Nephron (organoid): ENCODE measurements at regions not wholly inside any gene's neighbourhood (a gene's known extent, or its start where the extent isn't known, plus 50 kb on each side); places are given as distances from the start of the nearest gene placed in this dataset.

ENCODE experiments used
- H3K27ac Mint-ChIP-seq, 3 experiments: 2 replicates each; pipeline ENCODE4 v1.8.0; 2020; ENCODE audit warnings: mixed read lengths in 3 of 3, mild to moderate bottlenecking in 2 of 3, moderate library complexity in 1 of 3
- H3K27me3 Mint-ChIP-seq: 2 replicates; pipeline ENCODE4 v1.8.0; 2021; ENCODE audit warnings: low read depth, mild to moderate bottlenecking, moderate library complexity, mixed read lengths
- H3K36me3 Mint-ChIP-seq: 2 replicates; pipeline ENCODE4 v1.8.0; 2020; ENCODE audit warnings: low read depth, mixed read lengths
- H3K4me1 Mint-ChIP-seq: 2 replicates; pipeline ENCODE4 v1.8.0; 2020; ENCODE audit warnings: mixed read lengths
- H3K4me3 Mint-ChIP-seq, 3 experiments: 2 replicates each; pipeline ENCODE4 v1.8.0; 2020; ENCODE audit warnings: mild to moderate bottlenecking in 3 of 3, mixed read lengths in 3 of 3, moderate library complexity in 2 of 3
- H3K9me3 Mint-ChIP-seq: 2 replicates; pipeline ENCODE4 v1.8.0; 2020; ENCODE audit warnings: mixed read lengths
- CTCF ChIP-seq, 3 experiments: fragments of 200-600 bp; sonication (generic); IDR thresholded peaks; one replicate each; pipeline ENCODE4 v1.5.0; 2021; ENCODE audit warnings: antibody characterized with exemption in 3 of 3; ENCODE audit not compliant: unreplicated experiment in 3 of 3

DNA sequence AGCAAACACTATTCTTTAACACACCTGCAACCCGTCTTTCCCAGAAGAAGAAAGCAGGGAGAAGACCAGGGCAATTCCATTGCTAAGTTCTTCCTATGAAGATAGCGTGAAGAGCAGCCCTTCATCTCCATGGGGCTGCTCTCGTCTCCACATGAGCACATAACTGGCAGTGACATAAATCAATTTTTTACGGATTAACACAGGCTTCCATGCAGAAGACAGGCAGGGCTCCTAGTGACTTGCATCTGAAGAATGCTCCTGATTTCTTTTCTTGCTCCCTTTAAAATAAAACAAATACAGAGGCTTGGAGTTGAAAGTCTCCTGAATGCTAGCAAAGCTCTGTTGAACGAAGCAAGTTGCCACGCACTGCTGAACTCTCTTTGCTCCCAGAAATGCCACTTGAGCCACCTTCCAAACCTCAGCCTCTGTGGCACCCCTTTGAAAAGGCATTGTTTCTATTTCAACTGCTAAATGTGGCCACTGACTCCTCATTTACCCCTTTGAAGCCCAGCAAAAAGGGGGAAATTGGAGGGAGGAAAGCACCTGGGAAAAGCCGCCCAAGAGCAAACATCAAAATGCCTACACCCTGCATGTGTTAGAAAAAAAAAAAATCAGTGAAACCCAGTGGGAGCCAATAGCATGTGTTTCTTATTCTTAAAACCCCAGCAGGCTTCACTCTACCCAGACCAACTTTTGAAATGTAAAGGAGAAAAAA, 383.7 kb downstream of the IDS start:
- H3K4me1 Mint-ChIP-seq, result no peaks in the 10 kb centered on the region
- TF ChIP-seq CTCF (IDR thresholded peaks at IDR 0.05; ENCODE audit: unreplicated experiment in 3 of 3), result no peak

DNA sequence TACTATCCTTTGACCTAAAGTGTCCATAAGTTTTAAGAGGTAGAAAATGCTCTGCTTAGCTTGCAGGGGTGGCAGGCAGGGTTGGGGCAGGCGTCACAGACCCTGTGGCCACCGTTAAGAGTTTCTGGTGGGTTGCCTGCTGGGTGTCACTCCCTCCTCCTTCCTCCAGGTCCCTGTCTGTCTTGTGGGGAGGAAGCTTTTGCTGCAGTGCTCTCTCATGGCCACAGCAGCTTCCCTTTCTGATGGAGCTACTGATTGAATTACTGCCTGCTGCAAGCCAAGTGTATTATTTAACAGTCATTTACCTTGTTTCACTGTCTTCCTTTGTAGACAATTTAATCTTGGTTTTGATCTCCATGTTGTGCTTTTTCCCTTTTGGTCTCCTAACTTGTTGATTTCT, 384.6 kb downstream of the IDS start:
- no peak for TF ChIP-seq CTCF (IDR thresholded peaks at IDR 0.05; ENCODE audit: unreplicated experiment in 3 of 3)
- Mint-ChIP-seq H3K9me3 (peaks cover 6% of the 10 kb centered on the region), H3K36me3 (no peaks in the 10 kb centered on the region), H3K27ac (no peak overlapping the region), H3K27me3 (no peaks in the 10 kb centered on the region), H3K4me1 (no peaks in the 10 kb centered on the region), H3K4me3 (no peak overlapping the region)

More for the DNA sequence above, 383.7 kb downstream of the IDS start:
- Mint-ChIP-seq H3K27me3 (no peaks in the 10 kb centered on the region), H3K36me3 (no peaks in the 10 kb centered on the region), H3K27ac (no peak overlapping the region), H3K4me3 (no peak overlapping the region), H3K9me3 (peaks cover 6% of the 10 kb centered on the region)

DNA sequence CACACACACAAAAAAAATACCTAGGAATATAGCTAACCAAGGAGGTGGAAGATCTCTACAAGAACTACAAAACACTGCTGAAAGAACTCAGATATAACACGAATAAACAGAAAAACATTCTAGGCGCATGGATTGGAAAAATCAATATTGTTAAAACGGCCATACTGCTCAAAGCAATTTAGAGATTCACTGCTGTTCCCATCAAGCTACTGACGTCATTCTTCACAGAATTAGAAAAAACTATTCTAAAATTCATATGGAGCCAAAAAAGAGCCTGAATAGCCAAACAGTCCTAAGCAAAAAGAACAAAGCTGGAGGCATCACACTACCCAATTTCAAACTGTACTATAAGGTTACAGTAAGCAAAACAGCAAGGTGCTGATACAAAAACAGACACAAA, 390.2 kb downstream of the IDS start:
- H3K27me3 Mint-ChIP-seq, result no peaks in the 10 kb centered on the region
- H3K36me3 Mint-ChIP-seq, result no peaks in the 10 kb centered on the region
- peaks cover 26% of the 10 kb centered on the region for H3K9me3 Mint-ChIP-seq
- H3K4me3 Mint-ChIP-seq, result no peak overlapping the region
- no peak overlapping the region for H3K27ac Mint-ChIP-seq
- no peaks in the 10 kb centered on the region for H3K4me1 Mint-ChIP-seq
- no peak for TF ChIP-seq CTCF (IDR thresholded peaks at IDR 0.05; ENCODE audit: unreplicated experiment in 3 of 3)

- Mint-ChIP-seq H3K9me3 (peaks cover 34% of the 10 kb centered on the region), H3K4me3 (no peak overlapping the region), H3K36me3 (peaks cover 3% of the 10 kb centered on the region), H3K27ac (no peak overlapping the region), H3K27me3 (no peaks in the 10 kb centered on the region), H3K4me1 (no peaks in the 10 kb centered on the region)
- no peak for TF ChIP-seq CTCF (IDR thresholded peaks at IDR 0.05; ENCODE audit: unreplicated experiment in 3 of 3)
Measured at GRCh38 chrX:149114001-149114400, 391.1 kb downstream of the IDS start.

DNA sequence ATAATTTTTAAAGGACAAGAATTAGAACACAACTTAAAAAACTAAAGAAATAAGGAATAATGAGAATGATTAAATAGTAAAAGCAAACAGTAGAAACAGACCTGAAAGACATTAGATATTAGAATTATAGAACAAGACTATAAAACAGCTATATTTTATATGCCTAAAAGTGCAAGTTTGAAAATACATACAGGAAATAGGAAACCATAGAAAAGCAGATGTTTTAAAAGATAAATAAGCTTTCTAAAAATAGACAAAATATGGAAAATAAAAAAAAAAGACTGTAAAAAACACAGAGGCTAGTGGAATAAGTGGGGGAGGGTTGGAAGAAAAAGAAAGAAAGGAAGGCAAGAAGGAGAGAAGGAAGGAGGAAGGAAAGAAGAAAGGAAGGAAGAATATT, 407.3 kb downstream of the IDS start:
- peaks cover 4% of the 10 kb centered on the region for H3K4me1 Mint-ChIP-seq
- H3K9me3 Mint-ChIP-seq, result peaks cover 3% of the 10 kb centered on the region
- no peak for TF ChIP-seq CTCF (IDR thresholded peaks at IDR 0.05; ENCODE audit: unreplicated experiment in 3 of 3)
- H3K4me3 Mint-ChIP-seq, result no peak overlapping the region
- no peak overlapping the region for H3K27ac Mint-ChIP-seq
- no peaks in the 10 kb centered on the region for H3K36me3 Mint-ChIP-seq
- no peaks in the 10 kb centered on the region for H3K27me3 Mint-ChIP-seq

DNA sequence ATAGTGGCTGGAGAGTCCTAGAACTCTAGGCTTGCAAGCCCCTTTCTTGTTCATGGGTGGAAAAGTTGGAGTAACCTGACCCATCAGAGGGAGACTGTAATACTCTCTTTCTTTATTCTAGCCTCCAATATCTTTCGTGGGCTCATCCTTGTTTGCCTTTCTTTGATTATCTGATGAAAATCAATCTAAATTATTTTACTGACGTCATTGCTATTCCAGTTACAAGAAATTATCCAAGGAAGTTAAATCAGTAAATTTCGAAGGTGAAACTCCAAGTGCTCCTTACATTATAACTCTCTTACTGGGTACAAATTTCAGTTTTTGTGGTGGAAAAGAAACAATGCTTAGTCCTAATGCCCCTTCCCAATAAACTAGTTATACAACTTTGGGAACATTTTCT, 412.9 kb downstream of the IDS start:
- Mint-ChIP-seq H3K27me3 (no peaks in the 10 kb centered on the region), H3K4me3 (no peak overlapping the region), H3K36me3 (no peaks in the 10 kb centered on the region), H3K27ac (no peak overlapping the region), H3K9me3 (peaks cover 12% of the 10 kb centered on the region), H3K4me1 (no peaks in the 10 kb centered on the region)
- no peak for TF ChIP-seq CTCF (IDR thresholded peaks at IDR 0.05; ENCODE audit: unreplicated experiment in 3 of 3)
